ENCODE measurements at regions not wholly inside any gene's neighbourhood (a gene's known extent, or its start where the extent isn't known, plus 50 kb on each side); places are given as distances from the start of the nearest gene placed in this dataset.

GRCh38 chr4:36763814-36764213 lies 480.7 kb upstream of the NWD2 start:
- DNase-seq (ENCODE audit: low read depth) (no peak), FAIRE-seq (no peak)
- Histone ChIP-seq H3K4me3 (ENCODE audit: insufficient read depth, low read depth, low read length) (no peak overlapping the region), H3K4me1 (ENCODE audit: insufficient read depth, low read length) (no peaks in the 10 kb centered on the region), H3K4me2 (ENCODE audit: low read length) (no peak overlapping the region), H3K27me3 (ENCODE audit: insufficient read depth, low read length) (no peaks in the 10 kb centered on the region), H3K36me3 (ENCODE audit: insufficient read depth, low read length) (no peaks in the 10 kb centered on the region), H3K27ac (ENCODE audit: low read depth, low read length) (no peak overlapping the region), H3K9ac (ENCODE audit: low read length) (no peak overlapping the region), H3K9me3 (ENCODE audit: insufficient read depth, low read depth, low read length) (no peaks in the 10 kb centered on the region), H4K20me1 (ENCODE audit: insufficient read depth, low read length) (no peaks in the 10 kb centered on the region), H3K79me2 (ENCODE audit: insufficient read depth, low read length) (no peaks in the 10 kb centered on the region), H2AFZ (ENCODE audit: low read depth, low read length) (no peak overlapping the region)
- H3K36me3 Mint-ChIP-seq (ENCODE audit: low read depth, unreplicated experiment) = no peaks in the 10 kb centered on the region
- H3K4me1 Mint-ChIP-seq (ENCODE audit: low read depth, unreplicated experiment) = peaks cover 2% of the 10 kb centered on the region
- H3K27me3 Mint-ChIP-seq (ENCODE audit: low read depth, unreplicated experiment) = no peaks in the 10 kb centered on the region
- H3K9me3 Mint-ChIP-seq (ENCODE audit: unreplicated experiment) = no peaks in the 10 kb centered on the region
- H3K27ac Mint-ChIP-seq (ENCODE audit: unreplicated experiment) = no peak overlapping the region
- TF ChIP-seq EZH2 (IDR thresholded peaks at IDR 0.05; ENCODE audit: insufficient read depth, low read length) = no peak
- H3K4me3 Mint-ChIP-seq (ENCODE audit: unreplicated experiment) = no peak overlapping the region

- no peak for FAIRE-seq
Observed at GRCh38 chr4:36767596-36767995, 476.9 kb upstream of the NWD2 start.

GRCh38 chr4:36771411-36772153 lies 473.0 kb upstream of the NWD2 start:
- H3K27ac ChIP-seq (ENCODE audit: low read depth, low read length) = no peak overlapping the region
- H3K27me3 ChIP-seq (ENCODE audit: insufficient read depth, low read length) = no peaks in the 10 kb centered on the region
- H3K4me1 Mint-ChIP-seq (ENCODE audit: low read depth, unreplicated experiment) = peaks cover 7% of the 10 kb centered on the region
- no peak overlapping the region for H3K4me3 ChIP-seq (ENCODE audit: insufficient read depth, low read depth, low read length)
- H3K4me1 ChIP-seq (ENCODE audit: insufficient read depth, low read length) = no peaks in the 10 kb centered on the region
- H3K4me2 ChIP-seq (ENCODE audit: low read length) = no peak overlapping the region
- FAIRE-seq (no peak), DNase-seq (ENCODE audit: low read depth) (no peak)
- TF ChIP-seq EZH2 (IDR thresholded peaks at IDR 0.05; ENCODE audit: insufficient read depth, low read length) (no peak), CTCF (IDR thresholded peaks at IDR 0.05; ENCODE audit: insufficient read depth, low read depth, low read length) (no peak)
- H3K4me3 Mint-ChIP-seq (ENCODE audit: unreplicated experiment) = no peak overlapping the region
- no peaks in the 10 kb centered on the region for H4K20me1 ChIP-seq (ENCODE audit: insufficient read depth, low read length)
- H3K36me3 Mint-ChIP-seq (ENCODE audit: low read depth, unreplicated experiment) = no peaks in the 10 kb centered on the region
- H3K9me3 Mint-ChIP-seq (ENCODE audit: unreplicated experiment) = peaks cover 2% of the 10 kb centered on the region
- H3K9me3 ChIP-seq (ENCODE audit: insufficient read depth, low read depth, low read length) = no peaks in the 10 kb centered on the region
- H3K9ac ChIP-seq (ENCODE audit: low read length) = no peak overlapping the region
- no peaks in the 10 kb centered on the region for H3K79me2 ChIP-seq (ENCODE audit: insufficient read depth, low read length)
- H2AFZ ChIP-seq (ENCODE audit: low read depth, low read length) = no peak overlapping the region
- no peaks in the 10 kb centered on the region for H3K36me3 ChIP-seq (ENCODE audit: insufficient read depth, low read length)
- no peaks in the 10 kb centered on the region for H3K27me3 Mint-ChIP-seq (ENCODE audit: low read depth, unreplicated experiment)
- no peak overlapping the region for H3K27ac Mint-ChIP-seq (ENCODE audit: unreplicated experiment)

More at GRCh38 chr4:36767596-36767995, 476.9 kb upstream of the NWD2 start:
- TF ChIP-seq CTCF (IDR thresholded peaks at IDR 0.05; ENCODE audit: insufficient read depth, low read depth, low read length) (no peak), EZH2 (IDR thresholded peaks at IDR 0.05; ENCODE audit: insufficient read depth, low read length) (no peak)
- no peak overlapping the region for H3K4me3 ChIP-seq (ENCODE audit: insufficient read depth, low read depth, low read length)
- no peaks in the 10 kb centered on the region for H3K79me2 ChIP-seq (ENCODE audit: insufficient read depth, low read length)
- no peaks in the 10 kb centered on the region for H3K36me3 Mint-ChIP-seq (ENCODE audit: low read depth, unreplicated experiment)
- no peaks in the 10 kb centered on the region for H3K36me3 ChIP-seq (ENCODE audit: insufficient read depth, low read length)
- no peaks in the 10 kb centered on the region for H3K27me3 ChIP-seq (ENCODE audit: insufficient read depth, low read length)
- no peak for DNase-seq (ENCODE audit: low read depth)
- H3K4me1 ChIP-seq (ENCODE audit: insufficient read depth, low read length) = no peaks in the 10 kb centered on the region
- no peak overlapping the region for H3K4me3 Mint-ChIP-seq (ENCODE audit: unreplicated experiment)
- no peak overlapping the region for H3K9ac ChIP-seq (ENCODE audit: low read length)
- H3K27me3 Mint-ChIP-seq (ENCODE audit: low read depth, unreplicated experiment) = no peaks in the 10 kb centered on the region
- no peaks in the 10 kb centered on the region for H3K9me3 Mint-ChIP-seq (ENCODE audit: unreplicated experiment)
- H3K4me1 Mint-ChIP-seq (ENCODE audit: low read depth, unreplicated experiment) = peaks cover 7% of the 10 kb centered on the region
- no peak overlapping the region for H3K27ac Mint-ChIP-seq (ENCODE audit: unreplicated experiment)
- H4K20me1 ChIP-seq (ENCODE audit: insufficient read depth, low read length) = no peaks in the 10 kb centered on the region
- H2AFZ ChIP-seq (ENCODE audit: low read depth, low read length) = no peak overlapping the region
- H3K27ac ChIP-seq (ENCODE audit: low read depth, low read length) = no peak overlapping the region
- no peaks in the 10 kb centered on the region for H3K9me3 ChIP-seq (ENCODE audit: insufficient read depth, low read depth, low read length)
- H3K4me2 ChIP-seq (ENCODE audit: low read length) = no peak overlapping the region
